ENCODE measurements at regions not wholly inside any gene's neighbourhood (a gene's known extent, or its start where the extent isn't known, plus 50 kb on each side); places are given as distances from the start of the nearest gene placed in this dataset.

DNA sequence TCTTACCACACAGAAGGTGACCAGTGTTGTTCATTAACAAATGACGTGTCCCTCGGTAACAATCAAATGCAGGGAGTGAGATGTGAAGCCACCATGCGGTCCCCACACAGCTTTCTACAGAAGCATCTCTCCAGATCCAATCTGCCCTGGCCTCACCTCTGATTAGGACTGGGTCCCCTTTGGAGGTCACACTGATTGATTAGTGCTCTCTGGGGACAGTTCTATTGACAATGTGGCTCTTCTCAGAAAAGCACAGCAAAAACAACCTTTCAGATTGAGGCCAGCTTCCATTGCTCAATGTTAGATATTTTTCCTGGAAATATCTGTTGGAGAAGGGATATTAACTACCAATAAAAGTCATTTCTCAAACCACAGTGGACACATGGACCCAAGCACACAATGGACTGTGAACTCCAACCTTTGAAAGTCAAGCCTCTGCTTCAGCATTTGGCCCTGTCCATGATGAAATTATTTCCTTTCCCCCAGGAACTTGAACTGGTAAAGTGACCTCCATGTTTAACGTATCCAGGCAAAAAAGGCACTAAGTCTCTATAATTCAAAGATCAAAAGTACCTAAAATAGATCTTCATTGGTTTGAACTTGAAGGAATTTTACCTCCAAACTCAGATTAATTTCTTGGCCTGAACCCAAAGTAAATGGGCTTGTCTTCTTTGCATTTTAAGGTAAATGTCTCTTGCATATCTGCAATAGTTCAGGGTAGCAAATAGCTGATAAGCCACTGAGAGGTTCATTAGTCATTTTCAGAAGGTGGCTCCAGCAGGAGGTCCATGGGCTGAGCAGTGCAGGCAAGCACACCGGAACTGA is 118.5 kb downstream of the FOXA2 start:
- DNase-seq: no peak

DNA sequence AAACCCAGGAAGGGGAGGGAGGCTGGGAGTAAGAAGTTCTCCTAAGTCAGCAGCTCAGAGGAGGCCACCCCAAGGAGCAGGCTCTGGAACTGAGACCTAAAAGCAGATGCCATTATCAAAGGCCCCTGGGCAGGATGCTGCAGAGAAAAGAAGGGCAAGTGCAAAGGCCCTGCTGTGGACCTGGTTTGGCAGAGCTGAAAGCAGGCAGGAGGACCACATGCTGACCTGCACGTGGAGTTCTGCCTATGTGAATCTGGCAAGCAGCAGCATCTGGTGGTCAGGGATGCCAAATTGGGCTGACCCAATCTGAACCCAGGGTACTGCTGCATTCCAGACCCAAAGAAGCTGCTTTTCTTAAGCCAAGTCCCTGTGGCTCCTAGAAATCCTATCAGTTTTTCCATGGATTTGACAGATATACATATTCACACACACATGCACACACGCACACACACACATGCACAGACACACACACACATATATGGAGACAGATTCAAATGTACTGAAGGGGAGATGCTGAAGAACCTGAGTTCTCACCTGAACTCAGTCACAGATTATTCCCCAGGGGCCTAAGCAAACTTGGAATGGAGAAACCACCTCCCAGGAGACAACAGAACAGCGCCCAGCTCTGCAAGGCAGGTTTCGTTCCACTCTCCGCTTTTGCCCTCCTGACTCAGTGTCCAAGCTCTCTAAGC is 119.9 kb downstream of the FOXA2 start:
- no peak for DNase-seq

DNA sequence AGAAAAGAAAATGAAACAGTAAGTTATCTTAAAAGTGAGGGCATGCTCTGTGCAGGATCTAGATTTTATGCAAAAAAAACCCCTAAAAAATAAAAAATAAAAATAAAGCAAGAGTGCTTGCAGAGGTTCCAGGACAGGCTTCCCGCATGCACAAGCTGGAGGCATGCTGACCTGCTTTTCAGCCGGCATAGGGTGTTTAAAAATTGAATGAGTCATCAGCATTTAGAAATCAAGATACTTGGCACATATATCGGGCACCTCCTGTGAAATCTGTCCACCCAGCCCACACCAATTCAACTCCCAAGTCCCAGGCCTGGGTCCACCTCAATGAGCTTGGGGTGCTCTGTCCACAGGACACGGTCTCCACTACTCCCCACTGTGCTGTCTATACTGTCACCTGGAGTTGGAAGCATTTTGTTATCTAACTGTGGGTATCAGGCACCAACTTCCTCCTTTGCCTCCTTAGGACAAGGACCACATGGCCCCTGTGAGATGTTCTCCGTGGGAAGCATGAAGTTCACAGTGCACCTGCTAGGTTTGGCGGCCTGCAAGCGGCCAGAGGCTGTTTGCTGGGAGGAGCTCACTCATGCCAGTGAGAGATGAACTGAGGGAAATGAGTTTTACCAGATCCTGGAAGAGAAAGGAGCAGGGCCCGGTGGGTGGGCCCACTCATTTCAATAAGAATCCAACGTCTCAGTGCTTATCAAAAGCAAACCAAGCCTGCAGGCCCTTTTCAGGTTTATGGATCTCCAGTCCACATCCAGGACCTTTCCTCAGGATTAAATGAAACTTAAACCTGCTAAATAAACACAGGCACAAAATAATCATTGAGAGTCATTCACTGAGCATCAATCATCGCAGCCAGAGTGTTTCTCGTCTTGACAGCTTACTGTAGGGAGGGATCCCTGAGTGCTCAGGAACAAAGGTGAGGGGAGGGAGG is 121.1 kb downstream of the FOXA2 start:
- DNase-seq: no peak

DNA sequence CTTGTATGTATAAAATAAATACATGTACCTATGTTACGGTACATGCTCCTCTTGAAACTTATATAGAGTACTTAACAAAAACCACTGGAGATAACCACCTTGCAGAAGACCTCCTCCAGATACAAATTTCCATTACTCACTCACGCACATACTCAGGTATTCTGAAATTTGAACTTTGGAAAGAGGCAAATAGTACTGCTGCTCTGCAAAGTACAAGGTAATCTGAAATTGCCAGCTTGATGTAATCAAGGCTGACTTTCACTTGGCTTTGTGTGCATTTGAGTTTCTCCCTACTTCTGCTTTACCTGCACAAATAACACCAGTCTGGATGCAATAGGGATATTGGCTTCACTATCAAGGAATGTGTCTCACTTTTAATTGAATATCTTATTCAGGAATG is 123.6 kb downstream of the FOXA2 start:
- no peak for DNase-seq

DNA sequence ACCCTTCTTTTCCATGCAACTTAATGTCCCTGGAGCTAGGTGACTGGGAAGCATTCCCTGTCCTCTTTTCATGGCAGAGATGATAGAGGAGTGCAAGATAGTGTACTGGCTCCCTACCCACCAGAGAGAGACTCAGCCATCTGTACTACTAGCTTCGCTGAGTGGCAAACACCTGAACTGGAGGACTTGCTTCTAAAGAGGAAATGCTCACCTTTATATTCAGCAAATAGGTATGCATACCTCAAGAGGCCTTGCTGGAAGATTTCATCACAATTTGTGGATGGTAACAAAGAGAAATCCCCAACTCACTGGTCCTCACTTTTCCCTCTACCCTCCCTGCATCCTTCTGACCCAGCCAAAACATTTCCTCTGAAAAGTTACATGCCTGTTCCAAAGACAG is 124.1 kb downstream of the FOXA2 start:
- no peak for DNase-seq

DNA sequence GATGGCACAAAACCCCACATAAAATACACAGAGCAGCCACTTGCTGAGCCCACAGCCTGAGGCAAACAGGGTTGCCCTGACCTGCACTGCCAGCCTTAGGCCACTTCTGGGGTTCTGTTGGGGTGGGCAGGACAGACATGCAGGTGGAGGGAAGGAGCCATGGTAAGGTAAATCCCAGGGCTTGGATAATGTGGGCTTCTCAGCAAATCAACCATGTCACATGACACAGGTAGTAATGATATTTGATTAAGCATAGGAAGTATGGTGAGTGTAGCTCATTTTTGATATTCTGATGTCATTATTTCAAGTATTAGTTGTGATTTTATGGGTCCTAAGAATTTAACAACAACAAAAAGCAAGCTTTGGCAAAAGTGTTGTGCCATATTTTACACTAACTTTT is 124.6 kb downstream of the FOXA2 start:
- no peak for DNase-seq

DNA sequence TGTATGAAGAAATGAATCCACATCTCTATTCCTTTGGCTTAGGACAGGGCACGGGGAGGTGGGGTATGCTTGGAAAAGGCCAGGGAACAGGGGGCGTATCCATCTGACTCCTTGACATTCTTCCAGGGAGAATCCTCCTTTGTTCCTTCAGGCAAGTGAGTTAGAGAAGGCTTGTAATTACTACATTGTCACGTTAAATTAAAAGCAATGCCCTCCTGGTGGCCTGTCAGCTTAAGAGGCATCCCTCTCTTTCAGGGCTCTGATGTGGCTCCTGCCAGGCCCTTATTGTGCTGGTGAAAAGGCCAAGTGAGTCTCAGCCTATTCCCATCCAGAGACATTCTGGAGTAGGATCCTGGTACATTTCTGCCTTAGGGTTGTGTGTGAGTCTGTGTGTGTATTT is 128.3 kb downstream of the FOXA2 start:
- no peak for DNase-seq

DNA sequence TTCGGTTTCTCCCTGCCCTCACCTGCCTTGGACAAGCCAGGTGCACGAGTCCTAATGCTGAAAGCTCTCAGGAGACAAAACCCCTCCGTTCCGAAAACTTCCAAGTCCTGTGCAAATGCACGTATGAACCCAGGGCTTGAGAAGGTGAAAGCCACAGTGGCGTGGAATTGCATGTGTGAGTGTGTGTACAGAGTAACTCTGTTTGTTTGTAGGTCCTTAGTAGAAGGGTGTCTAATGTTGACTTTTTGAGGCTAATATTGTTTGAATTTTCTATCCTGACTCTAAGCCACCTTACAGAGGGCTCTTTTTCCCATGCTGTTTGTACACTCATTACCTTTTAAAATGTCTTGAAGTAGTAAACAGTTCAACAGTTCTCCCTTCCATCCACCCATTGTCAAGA is 129.1 kb downstream of the FOXA2 start:
- no peak for DNase-seq

DNA sequence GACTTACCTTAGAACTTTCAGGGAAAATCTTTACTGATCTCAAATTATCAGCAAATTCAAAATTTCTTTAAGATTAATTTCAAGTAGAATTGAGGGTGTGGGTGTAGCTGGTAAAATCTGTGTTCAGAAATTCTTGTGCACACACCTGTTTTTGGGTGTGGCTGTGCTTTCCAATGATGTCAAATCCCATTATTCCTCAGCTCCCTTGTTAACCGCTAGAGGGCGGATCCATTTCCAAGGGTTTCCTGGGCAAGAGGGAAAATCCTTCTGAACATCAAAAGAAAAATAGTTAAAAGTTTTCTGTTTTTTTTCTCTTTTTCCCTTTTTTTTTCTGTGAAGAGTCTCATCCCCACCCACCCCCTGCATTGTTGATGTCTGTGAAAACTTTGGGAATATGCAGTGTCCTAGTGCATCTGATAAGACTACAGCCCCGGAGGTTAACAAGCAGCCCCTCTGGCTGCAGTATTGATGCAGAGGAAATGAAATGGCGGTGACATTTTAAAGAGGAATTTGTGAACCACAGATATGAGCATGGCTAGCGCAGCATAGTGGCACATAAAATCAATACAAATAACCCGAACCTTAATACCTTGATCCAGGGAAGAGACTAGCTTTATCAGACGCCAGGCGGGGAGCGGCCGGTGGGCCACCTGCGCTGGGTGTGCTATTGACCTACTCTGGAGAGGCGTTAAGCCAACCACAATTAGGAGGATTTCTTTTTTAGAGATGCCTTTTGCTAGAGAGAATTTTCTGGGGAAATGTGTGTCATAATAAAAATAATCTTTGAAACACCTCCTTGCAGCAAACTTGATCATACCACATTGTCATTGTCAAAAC is 130.9 kb downstream of the FOXA2 start:
- no peak for DNase-seq

DNA sequence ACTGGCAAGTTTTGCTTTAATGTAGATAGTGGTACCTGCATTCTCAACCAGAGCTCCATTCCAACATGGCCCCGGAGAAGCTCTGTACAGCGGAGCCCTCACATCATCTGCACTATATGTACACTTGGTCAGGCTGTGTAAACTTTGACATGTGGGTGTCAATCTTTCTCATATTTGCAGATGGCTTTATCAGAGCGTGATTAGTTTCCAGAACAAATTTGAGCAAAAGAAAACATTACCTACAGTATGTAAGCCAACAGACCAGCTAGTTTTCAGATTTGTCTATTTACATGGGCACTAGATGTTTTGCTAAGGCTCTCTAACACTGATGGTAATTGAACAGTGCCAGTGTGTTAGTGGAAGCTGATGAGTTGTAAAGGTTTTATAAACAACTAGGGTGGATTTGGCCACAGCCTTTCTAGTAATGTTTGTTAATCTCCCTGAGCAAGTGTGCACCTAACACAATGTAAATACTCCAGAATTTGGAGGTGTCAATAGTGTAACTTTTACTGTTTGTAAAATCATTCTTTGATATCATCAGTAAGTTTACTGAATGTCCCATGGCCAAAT is 131.8 kb downstream of the FOXA2 start:
- no peak for DNase-seq

DNA sequence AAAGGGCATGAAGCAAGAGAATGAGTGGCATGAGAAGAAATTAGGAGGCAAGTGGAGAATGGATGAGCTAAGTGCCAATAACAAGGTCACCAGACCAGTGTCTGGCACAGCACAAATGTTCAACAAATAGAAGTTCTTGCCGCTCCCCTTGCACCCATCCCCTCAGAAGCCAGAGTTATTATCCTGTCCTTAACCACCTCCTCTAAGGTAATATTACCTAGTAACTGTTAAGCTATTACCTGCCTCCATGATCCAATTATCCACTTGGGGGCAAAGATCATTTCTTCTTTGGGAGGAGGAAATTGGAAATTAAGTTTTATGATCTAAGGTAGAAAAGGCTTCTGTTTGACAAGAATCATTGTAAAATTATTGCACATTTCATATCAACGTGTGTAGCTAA is 133.8 kb downstream of the FOXA2 start:
- DNase-seq: no peak

DNA sequence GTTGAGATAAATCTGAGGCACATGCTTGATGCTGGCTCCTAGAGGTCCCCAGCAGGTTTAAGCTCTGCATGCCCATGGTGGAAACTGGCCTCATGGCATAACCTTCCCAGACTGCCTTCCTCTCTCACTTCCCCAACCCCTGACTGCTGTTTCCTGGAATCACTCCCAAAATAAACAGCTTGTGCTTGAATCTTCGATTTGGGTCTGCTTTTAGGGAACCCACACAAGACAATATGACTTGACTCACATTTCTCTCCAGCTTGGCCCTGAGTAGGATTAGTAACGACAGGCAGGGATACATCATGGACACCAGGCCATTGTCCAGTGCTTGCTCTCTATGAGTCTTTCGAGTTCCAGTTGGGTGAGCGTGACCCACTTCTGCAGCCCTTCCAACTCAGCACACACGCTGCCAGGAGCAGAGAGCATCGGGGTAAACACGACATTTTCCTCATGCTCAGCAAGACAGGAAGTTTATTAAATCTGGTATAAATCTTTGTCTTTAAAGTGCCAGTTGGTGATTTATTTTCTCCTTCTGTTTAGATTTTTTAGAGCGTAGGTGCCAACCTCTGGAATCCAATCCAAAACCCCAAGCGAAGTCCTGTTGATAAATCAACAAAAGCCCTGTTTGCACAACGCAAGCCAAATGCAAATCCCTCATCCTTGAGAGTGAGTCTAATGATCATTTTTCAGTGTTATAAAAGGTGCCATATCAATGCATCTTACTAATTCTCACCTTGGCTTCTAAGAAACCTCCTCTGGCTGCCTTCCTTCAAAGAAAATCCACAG is 135.0 kb downstream of the FOXA2 start:
- no peak for DNase-seq

DNA sequence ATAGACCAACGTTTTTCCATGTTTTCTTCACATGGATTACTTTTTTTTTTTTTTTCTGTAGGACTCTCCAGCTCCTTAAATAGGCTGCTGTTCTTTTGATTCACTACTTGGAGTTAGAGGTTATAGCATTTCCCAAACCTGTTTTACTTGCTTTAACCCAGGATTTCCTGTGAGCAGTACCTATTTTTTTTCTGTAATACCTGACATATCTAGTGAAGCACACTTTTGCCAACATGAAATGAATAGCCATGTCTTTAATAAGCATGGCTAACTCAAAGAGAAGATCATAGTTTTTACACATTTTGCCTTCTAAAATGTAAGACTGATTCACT is 137.0 kb downstream of the FOXA2 start:
- DNase-seq: no peak

DNA sequence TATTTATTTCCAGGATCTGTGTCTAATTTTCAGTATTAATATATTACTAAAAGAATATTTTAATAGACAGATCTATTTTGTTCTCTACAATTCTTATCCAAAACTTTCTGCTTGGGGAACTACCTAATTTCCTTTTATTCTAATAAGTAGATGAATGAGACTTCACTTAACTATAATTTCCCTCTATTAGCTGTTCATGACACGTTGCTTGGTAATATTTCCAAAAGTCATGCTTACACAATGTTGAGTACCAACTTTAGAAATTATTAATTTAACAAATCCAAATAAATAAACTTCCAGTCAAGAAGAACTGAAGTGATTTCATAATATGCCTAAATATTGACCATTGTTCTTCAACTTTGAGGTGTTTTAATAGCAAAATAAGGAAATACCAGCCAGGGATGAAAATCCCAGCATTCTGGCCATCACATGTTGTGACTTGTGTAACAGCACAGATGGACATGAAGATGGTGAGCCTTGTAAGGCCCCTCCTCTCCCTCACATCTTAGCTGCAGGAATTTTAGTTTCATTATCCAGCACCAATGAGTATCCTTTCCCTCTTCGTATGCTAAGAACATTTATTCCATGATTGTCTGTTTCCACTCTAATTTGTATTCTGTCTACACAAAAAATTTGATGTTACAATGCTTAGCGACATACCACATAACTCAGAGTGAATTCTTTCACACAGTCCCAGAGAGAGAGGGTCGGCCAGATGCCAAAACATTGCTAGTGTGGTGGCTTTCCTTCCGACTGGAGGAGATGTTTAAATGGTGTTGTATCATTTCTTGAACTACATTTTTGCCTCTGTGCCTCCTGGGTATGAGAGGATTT is 137.5 kb downstream of the FOXA2 start:
- DNase-seq: no peak

DNA sequence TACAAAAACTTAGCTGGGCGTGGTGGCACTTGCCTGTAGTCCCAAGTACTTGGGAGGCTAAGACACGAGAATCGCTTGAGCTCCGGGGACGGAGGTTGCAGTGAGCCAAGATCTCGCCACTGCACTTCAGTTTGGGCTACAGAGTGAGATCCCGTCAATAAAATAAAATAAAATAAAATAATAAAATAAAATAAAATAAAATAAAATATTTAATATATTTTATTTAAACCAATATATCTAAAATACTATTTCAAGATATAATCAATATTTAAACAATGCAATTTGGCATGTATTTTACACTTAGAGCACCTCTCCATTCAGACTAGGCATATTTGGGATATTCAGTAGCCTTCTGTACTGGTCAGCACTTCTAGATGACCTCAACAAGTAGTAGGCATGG is 142.1 kb downstream of the FOXA2 start:
- DNase-seq: no peak

DNA sequence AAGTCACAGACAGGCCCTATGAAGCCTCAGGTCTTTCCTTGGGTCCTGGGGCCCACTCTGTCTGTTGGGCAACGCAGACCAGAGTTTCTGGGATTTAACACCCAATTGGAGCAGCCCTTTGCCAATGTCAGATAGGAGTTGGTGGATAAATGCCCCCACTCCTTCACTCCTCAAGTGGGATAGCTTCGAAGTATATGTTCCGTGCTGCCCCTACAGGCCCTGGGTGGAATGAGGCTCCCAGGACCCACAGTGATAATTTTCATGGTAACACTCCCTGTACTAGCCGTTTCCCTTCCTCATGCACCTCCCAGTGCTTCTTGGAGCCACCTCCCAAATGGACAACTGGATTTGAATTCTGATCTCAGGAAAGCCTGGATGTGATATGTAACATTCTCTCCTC is 145.4 kb downstream of the FOXA2 start:
- DNase-seq: no peak

DNA sequence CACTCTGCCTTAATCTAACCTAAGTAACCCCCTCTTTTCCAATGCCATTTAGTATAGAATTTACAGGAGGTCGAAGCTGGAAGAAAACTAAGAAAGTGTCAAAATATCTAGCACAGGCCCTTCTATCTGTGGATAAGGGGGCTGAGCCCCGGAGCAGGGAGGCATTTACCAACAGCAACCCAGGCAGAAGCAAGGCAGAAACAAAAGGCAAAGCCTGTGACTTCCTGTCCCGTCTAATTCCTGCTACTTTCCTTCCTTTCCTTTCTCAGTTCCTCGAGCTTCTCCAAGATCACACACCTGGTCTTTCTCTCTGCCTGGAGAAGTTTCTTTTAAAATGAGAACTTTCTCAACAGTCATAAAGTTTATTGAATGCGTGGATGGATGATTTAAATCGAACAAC is 146.0 kb downstream of the FOXA2 start:
- DNase-seq: no peak

DNA sequence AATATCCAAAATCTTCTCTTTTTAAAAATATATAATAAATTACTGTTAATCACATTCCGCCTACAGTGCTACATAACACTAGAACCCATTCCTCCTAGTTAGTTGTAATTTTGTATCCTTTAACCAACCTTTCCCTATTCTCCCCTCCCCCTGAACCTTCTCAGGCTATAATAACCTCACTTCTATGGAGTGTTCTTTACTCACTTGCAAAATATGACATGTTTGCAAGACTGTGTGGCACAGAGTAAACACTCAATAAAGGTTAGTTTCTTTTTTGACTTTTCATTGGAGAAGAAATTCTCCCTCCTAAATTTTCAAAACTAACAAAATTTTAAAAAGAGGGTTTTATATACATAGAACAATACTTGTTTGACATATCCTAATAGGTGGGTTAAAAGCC is 147.0 kb downstream of the FOXA2 start:
- DNase-seq: no peak

DNA sequence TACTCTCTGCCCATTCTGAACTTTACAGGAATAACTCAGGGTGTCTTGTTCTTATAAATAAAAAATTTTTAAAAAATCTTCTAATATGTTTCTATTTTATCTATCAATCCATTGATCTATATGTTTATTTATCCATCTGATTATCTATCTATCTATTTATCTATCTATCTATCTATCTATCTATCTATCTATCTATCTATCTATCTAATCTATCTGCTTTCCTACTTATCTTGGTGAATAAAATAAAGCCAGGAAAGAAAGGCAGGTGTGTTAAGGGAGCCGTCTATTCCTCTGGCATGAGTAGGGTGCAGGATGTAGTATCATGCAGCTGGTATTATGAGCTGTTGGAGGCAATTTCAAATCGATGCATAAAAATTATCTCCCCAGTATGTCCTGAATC is 153.0 kb downstream of the FOXA2 start:
- DNase-seq: no peak

DNA sequence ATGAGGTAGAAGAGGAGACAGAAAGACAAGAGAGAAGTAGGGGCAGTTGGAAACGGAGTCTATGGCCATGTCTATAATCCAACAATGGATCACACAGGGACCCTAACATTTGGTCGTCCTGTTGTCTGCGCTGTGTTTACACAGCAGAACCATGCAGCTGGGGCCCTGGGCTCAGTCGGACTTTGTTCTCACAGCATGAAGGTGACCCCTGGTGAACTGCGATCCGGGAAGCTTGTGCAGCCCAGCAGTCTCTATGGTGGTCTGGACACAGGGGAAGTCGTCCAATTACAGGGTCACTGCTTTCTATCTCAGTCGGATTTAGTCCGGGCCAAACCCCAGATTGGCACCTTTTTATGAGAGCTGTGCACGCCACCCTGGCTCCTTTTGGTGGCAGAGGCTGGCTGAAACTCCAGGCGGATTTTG is 153.6 kb downstream of the FOXA2 start:
- DNase-seq: no peak

Measured in activated gamma-delta T cell treated with Interleukin-2 at 50 U/mL for 16 hours (primary cell).